Body of pancreas (tissue), 4 donors: ENCODE measurements at regions not wholly inside any gene's neighbourhood (a gene's known extent, or its start where the extent isn't known, plus 50 kb on each side); places are given as distances from the start of the nearest gene placed in this dataset.
"Not testable (repeated sequence)": the region's sequence is repeated elsewhere in the genome, so short reads cannot be mapped to it uniquely, and the experiment has no call there.

Source experiments
- ATAC-seq: fragments of 150-250 bp; one replicate; pipeline ENCODE4 v1.9.1; 2016
- DNase-seq, 4 donors: peaks; one replicate each; pipeline ENCODE4 v3.0.0-alpha.2; 2019
- H3K27ac ChIP-seq, 4 donors: fragments of 200-600 bp; sonication (generic); 1 replicate in 3 of 4; 2 replicates in 1 of 4; pipeline versions ENCODE4 v1.5.1 to v1.6.1; 2016 to 2019; ENCODE audit warnings: mild to moderate bottlenecking in 1 of 4, mixed read lengths in 1 of 4, moderate library complexity in 1 of 4
- H3K27me3 ChIP-seq, 2 donors: fragments of 200-600 bp; sonication (generic); one replicate each; pipeline ENCODE4 v1.6.0; 2016; ENCODE audit warnings: mild to moderate bottlenecking in 1 of 2
- H3K36me3 ChIP-seq, 2 donors: fragments of 200-600 bp; sonication (generic); replicated peaks in 1 of 2; 2 replicates each; pipeline ENCODE4 v1.5.1; 2016; ENCODE audit warnings: low read depth in 2 of 2; ENCODE audit not compliant: insufficient read depth in 1 of 2
- H3K4me1 ChIP-seq: fragments of 200-600 bp; sonication (generic); one replicate; pipeline ENCODE4 v1.6.0; 2016
- H3K4me3 ChIP-seq, 2 donors: fragments of 200-600 bp; sonication (generic); 1 replicate in 1 of 2; 2 replicates in 1 of 2; pipeline ENCODE4 v1.5.1; 2016 to 2019
- H3K9me3 ChIP-seq, 3 donors: fragments of 200-600 bp; sonication (generic); 1 replicate in 2 of 3; 2 replicates in 1 of 3; pipeline ENCODE4 v1.5.1; 2016
- CTCF ChIP-seq, 7 experiments: fragments of 450-650 bp in 4 of 7; fragments of 200-600 bp in 3 of 7; sonication (generic) in 3 of 7; IDR thresholded peaks; one replicate each; pipeline ENCODE4 v1.5.1; 2016 to 2019; ENCODE audit warnings: antibody characterized with exemption in 7 of 7
- POLR2A ChIP-seq, 3 donors: fragments of 450-650 bp; IDR thresholded peaks; one replicate each; pipeline ENCODE4 v1.6.1; 2016; ENCODE audit warnings: antibody characterized with exemption in 3 of 3, mild to moderate bottlenecking in 2 of 3
- WGBS, 2 donors: methylation state at CpG; one replicate each; pipeline ENCODE4 v1.1.5; 2017; 5-methylcytosine and 5-hydroxymethylcytosine counted together
- intact Hi-C: fragments of 100-400 bp; cut with DNase I; formaldehyde crosslinking; loops from one replicate; pipeline ENCODE4 v1.15.1; 2023

DNA sequence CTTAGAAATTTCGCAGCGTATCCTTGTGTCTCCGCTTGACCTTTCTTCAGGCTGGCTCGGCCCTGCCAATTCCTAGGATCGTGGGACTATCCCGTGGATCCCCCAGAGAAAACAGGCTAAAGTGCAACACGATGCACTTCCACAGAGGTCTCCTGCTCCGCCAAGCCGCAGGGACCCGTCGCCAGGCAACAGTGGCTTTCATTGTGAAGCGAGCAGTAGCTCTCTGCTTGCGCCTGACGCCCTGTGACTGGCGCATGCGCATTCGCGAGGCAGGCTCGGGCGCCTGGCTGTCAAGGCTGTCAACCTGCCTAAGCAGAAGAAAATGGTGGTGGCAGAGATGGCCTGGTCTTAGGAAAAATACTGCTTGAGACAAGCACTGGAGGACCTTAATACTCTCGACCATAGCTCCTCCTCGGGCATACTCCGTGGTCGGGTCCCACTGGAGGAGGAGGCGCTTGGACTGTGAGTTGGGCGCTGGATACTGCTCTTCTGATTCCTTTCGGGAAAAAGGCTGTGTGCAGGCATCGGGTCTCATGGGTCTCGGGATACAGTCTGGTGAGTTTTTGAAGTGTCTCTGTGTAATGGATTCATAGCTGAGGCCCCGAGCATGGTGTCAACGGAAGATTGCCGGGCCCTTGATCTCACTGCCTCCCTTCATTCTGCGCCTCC is 2336.1 kb downstream of the TP53TG3F start:
- intact Hi-C loops = no loop called here
- no peaks in the 10 kb centered on the region for H3K9me3 ChIP-seq
- no peak overlapping the region for H3K27ac ChIP-seq
- ATAC-seq (no peak), DNase-seq (no peak)
- H3K27me3 ChIP-seq = no peaks in the 10 kb centered on the region
- H3K36me3 ChIP-seq = no peaks in the 10 kb centered on the region
- TF ChIP-seq POLR2A (IDR thresholded peaks at IDR 0.05) (no peak), CTCF (IDR thresholded peaks at IDR 0.05) (no peak)
- WGBS, 2 donors = 48 to 59% methylated on average over 23 to 32 of the region's 33 CpGs
- no peak overlapping the region for H3K4me3 ChIP-seq
- H3K4me1 ChIP-seq = no peaks in the 10 kb centered on the region

DNA sequence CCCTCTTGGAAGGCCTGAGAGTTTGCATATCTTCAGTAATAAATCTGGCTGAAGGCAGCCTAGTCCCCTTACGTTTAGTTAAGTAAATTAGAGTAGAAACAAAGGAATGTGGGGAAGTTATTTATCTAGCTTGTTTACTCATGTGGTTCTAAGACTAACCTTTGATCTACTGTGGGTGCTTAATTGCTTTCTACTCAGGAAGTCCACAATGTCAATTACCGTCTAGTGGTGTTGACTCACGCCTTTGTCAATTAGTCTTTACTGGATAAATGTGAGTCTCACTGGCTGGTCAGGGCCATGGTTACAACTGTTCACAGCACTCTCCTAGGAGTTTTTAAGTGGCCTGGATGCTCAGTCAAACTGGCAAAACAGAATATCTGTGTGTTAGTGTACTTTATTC is 2338.4 kb downstream of the TP53TG3F start:
- 40 to 41% methylated on average over 3 of the region's 3 CpGs for WGBS, 2 donors
- intact Hi-C loops = no loop called here
- no peaks in the 10 kb centered on the region for H3K9me3 ChIP-seq

DNA sequence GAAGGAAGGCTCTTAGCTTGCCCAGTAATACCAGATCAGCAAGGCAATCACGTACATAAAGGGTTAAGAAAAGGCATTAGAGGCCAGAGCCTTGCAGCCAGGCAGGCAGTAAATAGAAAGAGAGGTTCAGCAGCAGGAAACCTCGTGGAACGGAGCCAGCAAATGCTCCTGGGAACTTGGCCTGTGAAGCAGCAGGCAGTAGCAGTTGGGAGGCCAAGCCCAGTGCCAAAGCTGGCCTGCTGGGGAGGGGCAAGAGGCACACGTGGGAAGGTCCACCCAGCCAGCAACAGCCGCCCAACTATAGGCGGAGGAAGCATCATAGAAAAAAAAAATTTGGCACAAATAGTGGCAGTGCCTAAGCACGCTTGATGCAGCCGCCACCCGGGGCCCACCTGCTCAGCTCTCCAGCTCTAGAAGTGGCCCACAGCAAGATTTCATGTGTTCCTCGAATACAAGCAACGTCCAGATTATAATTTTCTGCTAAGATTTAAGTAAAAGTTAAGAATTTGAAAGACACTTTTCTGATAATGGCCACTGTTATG is 2339.5 kb downstream of the TP53TG3F start:
- TF ChIP-seq CTCF (IDR thresholded peaks at IDR 0.05) (no peak), POLR2A (IDR thresholded peaks at IDR 0.05) (no peak)
- 38 to 45% methylated on average over 11 of the region's 11 CpGs for WGBS, 2 donors
- Histone ChIP-seq H3K36me3 (no peaks in the 10 kb centered on the region), H3K4me3 (no peak overlapping the region), H3K27me3 (no peaks in the 10 kb centered on the region), H3K9me3 (no peaks in the 10 kb centered on the region), H3K27ac (no peak overlapping the region), H3K4me1 (no peaks in the 10 kb centered on the region)
- intact Hi-C loops = no loop called here
- DNase-seq (no peak), ATAC-seq (no peak)

More for the DNA sequence above, 2338.4 kb downstream of the TP53TG3F start:
- Histone ChIP-seq H3K4me1 (no peaks in the 10 kb centered on the region), H3K27ac (no peak overlapping the region), H3K4me3 (no peak overlapping the region), H3K36me3 (no peaks in the 10 kb centered on the region), H3K27me3 (no peaks in the 10 kb centered on the region)
- TF ChIP-seq POLR2A (IDR thresholded peaks at IDR 0.05) (no peak), CTCF (IDR thresholded peaks at IDR 0.05) (no peak)
- DNase-seq = no peak
- no peak for ATAC-seq

DNA sequence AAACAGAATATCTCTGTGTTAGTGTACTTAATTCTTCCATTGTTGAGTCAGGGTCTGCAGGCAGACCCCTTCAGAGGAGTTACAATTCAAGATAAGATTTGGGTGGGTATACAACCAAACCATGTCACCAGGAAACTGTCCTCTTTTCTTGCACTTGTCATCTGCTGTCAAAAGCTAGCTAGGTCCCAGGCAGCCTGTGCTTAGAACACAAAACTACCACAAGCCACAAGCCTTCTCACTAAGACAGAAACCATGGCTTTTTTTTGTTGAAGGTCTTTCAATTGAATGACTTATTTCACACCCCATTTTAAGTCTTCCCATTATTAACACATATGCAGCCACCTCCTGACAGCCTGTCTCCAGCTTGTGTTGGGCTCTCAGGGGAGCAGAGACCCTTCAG is 2345.1 kb downstream of the TP53TG3F start:
- H3K36me3 ChIP-seq, H3K4me1 ChIP-seq, H3K27ac ChIP-seq, DNase-seq, H3K9me3 ChIP-seq, intact Hi-C loops, ATAC-seq, H3K27me3 ChIP-seq, H3K4me3 ChIP-seq: not testable (repeated sequence)

DNA sequence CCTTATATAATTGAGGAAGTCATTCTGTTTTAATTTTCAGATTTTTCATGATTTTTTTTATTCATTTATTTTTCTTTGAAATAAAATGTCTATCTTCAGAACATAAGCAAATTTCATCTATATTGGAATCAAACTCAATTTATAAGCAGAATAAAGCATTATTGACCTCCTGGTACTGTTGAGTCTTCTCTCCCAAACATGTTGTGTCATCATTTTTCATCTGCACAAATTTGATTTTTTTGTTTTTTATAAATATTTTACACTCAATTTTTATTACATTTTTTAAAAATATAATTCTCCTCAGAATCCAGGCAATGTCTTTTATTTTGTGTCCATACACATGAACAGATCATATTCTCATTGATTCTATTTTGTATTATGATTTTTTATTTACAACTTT is 2363.9 kb downstream of the TP53TG3F start:
- no peak overlapping the region for H3K4me3 ChIP-seq
- DNase-seq = no peak
- no peak overlapping the region for H3K27ac ChIP-seq
- no peak for TF ChIP-seq CTCF (IDR thresholded peaks at IDR 0.05)
- no peak for TF ChIP-seq POLR2A (IDR thresholded peaks at IDR 0.05)
- H3K27me3 ChIP-seq = no peaks in the 10 kb centered on the region
- intact Hi-C loops = no loop called here
- no peak for ATAC-seq
- H3K4me1 ChIP-seq = no peaks in the 10 kb centered on the region
- no peaks in the 10 kb centered on the region for H3K36me3 ChIP-seq
- H3K9me3 ChIP-seq = no peaks in the 10 kb centered on the region
